Suprapubic skin (tissue), 4 donors: ENCODE measurements at regions not wholly inside any gene's neighbourhood (a gene's known extent, or its start where the extent isn't known, plus 50 kb on each side); places are given as distances from the start of the nearest gene placed in this dataset.

Experiments
- CTCF ChIP-seq, 2 donors: fragments of 200-600 bp in 1 of 2; fragments of 450-650 bp in 1 of 2; sonication (generic) in 1 of 2; IDR thresholded peaks; one replicate each; pipeline ENCODE4 v1.5.1; 2016 to 2019; ENCODE audit warnings: antibody characterized with exemption in 2 of 2, mild to moderate bottlenecking in 1 of 2, moderate library complexity in 1 of 2
- EP300 ChIP-seq: sonication (generic); formaldehyde crosslinking; IDR thresholded peaks from one replicate; pipeline ENCODE4 v1.6.1; 2017; ENCODE audit warnings: antibody characterized with exemption
- POLR2A ChIP-seq, 2 donors: fragments of 450-650 bp; IDR thresholded peaks; one replicate each; pipeline ENCODE4 v1.6.1; 2017; ENCODE audit warnings: antibody characterized with exemption in 2 of 2, mild to moderate bottlenecking in 2 of 2, moderate library complexity in 2 of 2
- POLR2AphosphoS5 ChIP-seq, 3 donors: sonication (generic); formaldehyde crosslinking; IDR thresholded peaks; one replicate each; pipeline ENCODE4 v1.6.1; 2017; ENCODE audit warnings: antibody characterized with exemption in 3 of 3

- TF ChIP-seq POLR2A (IDR thresholded peaks at IDR 0.05) (no peak), POLR2AphosphoS5 (IDR thresholded peaks at IDR 0.05) (no peak), CTCF (IDR thresholded peaks at IDR 0.05) (no peak), EP300 (no peak)
Observed at GRCh38 chr2:128914320-128914719, 595.7 kb upstream of the HS6ST1 start.
